Sigmoid colon (tissue), 3 donors: ENCODE measurements at regions not wholly inside any gene's neighbourhood (a gene's known extent, or its start where the extent isn't known, plus 50 kb on each side); places are given as distances from the start of the nearest gene placed in this dataset.

Experiments
- POLR2A ChIP-seq, 2 donors: fragments of 450-650 bp; IDR thresholded peaks; one replicate each; pipeline ENCODE4 v1.6.1; 2016; ENCODE audit warnings: antibody characterized with exemption in 2 of 2, mild to moderate bottlenecking in 2 of 2, moderate library complexity in 2 of 2
- TF ChIP-seq, protein P1 (sequence below), 4 experiments: fragments of 450-650 bp in 3 of 4; fragments of 200-600 bp in 1 of 4; IDR thresholded peaks; one replicate each; pipeline ENCODE4 v1.5.1; 2016 to 2019; ENCODE audit warnings: antibody characterized with exemption in 4 of 4, mild to moderate bottlenecking in 3 of 4, moderate library complexity in 2 of 4

GRCh38 chr20:12411246-12411940, 493.7 kb downstream of the BTBD3 start:
- TF ChIP-seq, protein P1, sequence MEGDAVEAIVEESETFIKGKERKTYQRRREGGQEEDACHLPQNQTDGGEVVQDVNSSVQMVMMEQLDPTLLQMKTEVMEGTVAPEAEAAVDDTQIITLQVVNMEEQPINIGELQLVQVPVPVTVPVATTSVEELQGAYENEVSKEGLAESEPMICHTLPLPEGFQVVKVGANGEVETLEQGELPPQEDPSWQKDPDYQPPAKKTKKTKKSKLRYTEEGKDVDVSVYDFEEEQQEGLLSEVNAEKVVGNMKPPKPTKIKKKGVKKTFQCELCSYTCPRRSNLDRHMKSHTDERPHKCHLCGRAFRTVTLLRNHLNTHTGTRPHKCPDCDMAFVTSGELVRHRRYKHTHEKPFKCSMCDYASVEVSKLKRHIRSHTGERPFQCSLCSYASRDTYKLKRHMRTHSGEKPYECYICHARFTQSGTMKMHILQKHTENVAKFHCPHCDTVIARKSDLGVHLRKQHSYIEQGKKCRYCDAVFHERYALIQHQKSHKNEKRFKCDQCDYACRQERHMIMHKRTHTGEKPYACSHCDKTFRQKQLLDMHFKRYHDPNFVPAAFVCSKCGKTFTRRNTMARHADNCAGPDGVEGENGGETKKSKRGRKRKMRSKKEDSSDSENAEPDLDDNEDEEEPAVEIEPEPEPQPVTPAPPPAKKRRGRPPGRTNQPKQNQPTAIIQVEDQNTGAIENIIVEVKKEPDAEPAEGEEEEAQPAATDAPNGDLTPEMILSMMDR (IDR thresholded peaks at IDR 0.05), result no peak
- TF ChIP-seq POLR2A (IDR thresholded peaks at IDR 0.05), result no peak
